Panc1 (cell line): ENCODE measurements at regions not wholly inside any gene's neighbourhood (a gene's known extent, or its start where the extent isn't known, plus 50 kb on each side); places are given as distances from the start of the nearest gene placed in this dataset.

Experiments used
- CTCF ChIP-seq: fragments of 450-650 bp; IDR thresholded peaks from 2 replicates; pipeline ENCODE4 v1.5.1; 2017; ENCODE audit warnings: mild to moderate bottlenecking
- POLR2AphosphoS5 ChIP-seq: IDR thresholded peaks from 2 replicates; pipeline ENCODE4 v1.6.1; 2012; ENCODE audit warnings: mild to moderate bottlenecking, low read depth, low read length, moderate library complexity

- TF ChIP-seq CTCF (no peak), POLR2AphosphoS5 (no peak)
Measured at GRCh38 chr18:2451556-2451955, 119.7 kb downstream of the METTL4 start.
